CD8-positive, alpha-beta memory T cell (primary cell): ENCODE measurements at regions not wholly inside any gene's neighbourhood (a gene's known extent, or its start where the extent isn't known, plus 50 kb on each side); places are given as distances from the start of the nearest gene placed in this dataset.

Experiments
- CTCF ChIA-PET: fragments of 350-600 bp; sonication (Branson Sonifier 250); formaldehyde crosslinking; loops from one replicate; lab custom pipeline; 2021; ENCODE audit warnings: antibody characterized with exemption; lab: Charles Lee
- POLR2A ChIA-PET: fragments of 350-600 bp; sonication (Branson Sonifier 250); formaldehyde crosslinking; loops from one replicate; lab custom pipeline; 2021; ENCODE audit warnings: antibody characterized with exemption; lab: Charles Lee
- DNase-seq, 5 donors: peaks; one replicate each; pipeline versions ENCODE4 v3.0.0 to v3.0.0-alpha.2; 2020 to 2022; ENCODE audit warnings: mixed read lengths in 1 of 5
- H3K27ac ChIP-seq: one replicate; pipeline ENCODE4 v1.7.0; 2013; ENCODE audit warnings: low read depth, mild to moderate bottlenecking, low read length, moderate library complexity
- H3K27me3 ChIP-seq: 2 replicates; pipeline ENCODE4 v1.7.0; 2013; ENCODE audit warnings: low read length, mild to moderate bottlenecking; ENCODE audit not compliant: insufficient read depth, poor library complexity, severe bottlenecking
- H3K36me3 ChIP-seq: 2 replicates; pipeline ENCODE4 v1.7.0; 2013; ENCODE audit warnings: mild to moderate bottlenecking, low read length, moderate library complexity; ENCODE audit not compliant: insufficient read depth
- H3K4me1 ChIP-seq: 2 replicates; pipeline ENCODE4 v1.7.0; 2013; ENCODE audit warnings: mild to moderate bottlenecking, low read length, moderate library complexity; ENCODE audit not compliant: insufficient read depth
- H3K4me3 ChIP-seq: 2 replicates; pipeline ENCODE4 v1.7.0; 2013; ENCODE audit warnings: mild to moderate bottlenecking, low read length
- H3K9me3 ChIP-seq: 2 replicates; pipeline ENCODE4 v1.7.0; 2013; ENCODE audit warnings: mild to moderate bottlenecking, low read length
- H3K27ac Mint-ChIP-seq, 8 donors: one replicate each; pipeline ENCODE4 v1.8.0; 2020 to 2021; ENCODE audit warnings: mixed read lengths in 8 of 8, mild to moderate bottlenecking in 6 of 8, inconsistent platforms in 3 of 8, moderate library complexity in 3 of 8
- H3K27me3 Mint-ChIP-seq, 2 donors: one replicate each; pipeline ENCODE4 v1.8.0; 2020 to 2021; ENCODE audit warnings: mixed read lengths in 2 of 2, mild to moderate bottlenecking in 1 of 2, moderate library complexity in 1 of 2
- H3K36me3 Mint-ChIP-seq, 3 donors: one replicate each; pipeline ENCODE4 v1.8.0; 2020 to 2021; ENCODE audit warnings: mixed read lengths in 3 of 3, inconsistent platforms in 1 of 3, mild to moderate bottlenecking in 1 of 3
- H3K4me1 Mint-ChIP-seq, 3 donors: one replicate each; pipeline ENCODE4 v1.8.0; 2020 to 2021; ENCODE audit warnings: mixed read lengths in 3 of 3, inconsistent platforms in 1 of 3, mild to moderate bottlenecking in 1 of 3
- H3K4me3 Mint-ChIP-seq, 7 donors: one replicate each; pipeline ENCODE4 v1.8.0; 2020 to 2021; ENCODE audit warnings: mixed read lengths in 7 of 7, mild to moderate bottlenecking in 6 of 7, moderate library complexity in 4 of 7, inconsistent platforms in 2 of 7
- H3K9me3 Mint-ChIP-seq, 5 donors: one replicate each; pipeline ENCODE4 v1.8.0; 2020 to 2022; ENCODE audit warnings: mixed read lengths in 5 of 5, mild to moderate bottlenecking in 3 of 5, moderate library complexity in 2 of 5, inconsistent platforms in 1 of 5

- Mint-ChIP-seq H3K36me3 (no peaks in the 10 kb centered on the region), H3K27ac (no peak overlapping the region), H3K9me3 (peaks cover 0 to 10% (median 0%) of the 10 kb centered on the region in 5 donors), H3K4me1 (no peaks in the 10 kb centered on the region), H3K4me3 (no peak overlapping the region), H3K27me3 (no peaks in the 10 kb centered on the region)
- Histone ChIP-seq H3K27ac (no peak overlapping the region), H3K27me3 (no peaks in the 10 kb centered on the region), H3K4me1 (no peaks in the 10 kb centered on the region), H3K36me3 (no peaks in the 10 kb centered on the region), H3K9me3 (no peaks in the 10 kb centered on the region), H3K4me3 (no peak overlapping the region)
- CTCF ChIA-PET, result no interaction called here
- POLR2A ChIA-PET, result no interaction called here
- DNase-seq, result no peak
These were observed 817.5 kb upstream of the SLC35B3 start for GRCh38 chr6:9252799-9253198.

GRCh38 chr6:9250852-9251251, 815.5 kb upstream of the SLC35B3 start:
- Histone ChIP-seq H3K27me3 (no peaks in the 10 kb centered on the region), H3K36me3 (no peaks in the 10 kb centered on the region), H3K4me1 (no peaks in the 10 kb centered on the region), H3K9me3 (no peaks in the 10 kb centered on the region), H3K4me3 (no peak overlapping the region), H3K27ac (no peak overlapping the region)
- ChIA-PET CTCF (no interaction called here), POLR2A (no interaction called here)
- peaks cover 0 to 10% (median 0%) of the 10 kb centered on the region in 5 donors for H3K9me3 Mint-ChIP-seq
- H3K27me3 Mint-ChIP-seq, result no peaks in the 10 kb centered on the region
- H3K4me1 Mint-ChIP-seq, result no peaks in the 10 kb centered on the region
- H3K4me3 Mint-ChIP-seq, result no peak overlapping the region
- H3K27ac Mint-ChIP-seq, result no peak overlapping the region
- no peak for DNase-seq
- no peaks in the 10 kb centered on the region for H3K36me3 Mint-ChIP-seq

DNA sequence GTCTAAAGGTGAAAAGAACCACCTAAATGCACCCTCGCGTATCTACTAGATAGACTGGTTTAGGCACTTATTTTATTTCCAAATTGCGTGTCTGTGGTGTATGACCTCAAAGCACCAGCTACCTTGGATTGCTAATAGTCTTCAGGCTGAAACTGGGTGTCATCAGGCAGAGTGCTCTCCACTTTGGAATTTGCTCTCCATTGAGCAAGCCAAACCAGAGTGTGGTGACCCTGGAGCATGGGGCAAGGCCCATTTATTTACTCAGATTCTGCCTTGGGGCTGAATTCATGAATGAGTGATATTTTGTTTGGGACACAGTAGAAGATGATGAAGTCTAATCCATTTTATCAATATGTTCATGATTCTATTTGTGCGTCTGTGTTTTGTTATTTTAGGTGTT, 812.8 kb upstream of the SLC35B3 start:
- ChIA-PET POLR2A (no interaction called here), CTCF (no interaction called here)
- Mint-ChIP-seq H3K27me3 (no peaks in the 10 kb centered on the region), H3K4me3 (no peak overlapping the region), H3K9me3 (peaks cover 0 to 6% (median 0%) of the 10 kb centered on the region in 5 donors), H3K36me3 (no peaks in the 10 kb centered on the region), H3K27ac (no peak overlapping the region), H3K4me1 (no peaks in the 10 kb centered on the region)
- no peaks in the 10 kb centered on the region for H3K9me3 ChIP-seq
- no peak overlapping the region for H3K27ac ChIP-seq
- H3K4me3 ChIP-seq, result no peak overlapping the region
- no peaks in the 10 kb centered on the region for H3K36me3 ChIP-seq
- no peaks in the 10 kb centered on the region for H3K27me3 ChIP-seq
- H3K4me1 ChIP-seq, result no peaks in the 10 kb centered on the region
- no peak for DNase-seq

DNA sequence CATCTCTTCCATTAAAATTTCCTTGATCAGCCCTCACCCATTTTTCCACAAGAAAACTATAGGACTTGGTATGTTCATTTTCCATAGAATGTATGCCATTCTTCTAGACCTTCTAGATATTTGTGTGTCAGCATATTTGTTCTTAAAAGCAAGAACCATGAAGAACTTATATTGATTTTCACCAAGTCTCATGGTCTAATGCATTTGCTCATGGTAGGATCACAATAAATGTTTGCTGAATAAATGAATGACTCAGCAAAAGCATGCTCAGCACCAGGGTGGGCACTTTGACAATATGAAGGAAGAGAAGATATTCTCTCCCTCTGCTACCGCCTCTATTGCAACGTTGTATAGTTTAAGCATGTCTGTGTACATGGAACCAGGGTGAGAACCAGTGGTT, 805.5 kb upstream of the SLC35B3 start:
- Histone ChIP-seq H3K9me3 (no peaks in the 10 kb centered on the region), H3K4me1 (no peaks in the 10 kb centered on the region), H3K27ac (no peak overlapping the region), H3K36me3 (no peaks in the 10 kb centered on the region), H3K27me3 (no peaks in the 10 kb centered on the region), H3K4me3 (no peak overlapping the region)
- Mint-ChIP-seq H3K27me3 (no peaks in the 10 kb centered on the region), H3K36me3 (no peaks in the 10 kb centered on the region), H3K27ac (no peak overlapping the region), H3K4me3 (no peak overlapping the region), H3K4me1 (no peaks in the 10 kb centered on the region), H3K9me3 (peaks cover 0 to 35% (median 6%) of the 10 kb centered on the region in 5 donors)
- ChIA-PET POLR2A (no interaction called here), CTCF (interaction anchor here (0.6 kb wide), 1 partner anchor 1196 kb away, joined by 3 read pairs; no protein-coding TSS in a partner anchor)
- DNase-seq, result no peak

- no peak for DNase-seq
- H3K27ac Mint-ChIP-seq, result no peak overlapping the region
- no peaks in the 10 kb centered on the region for H3K4me1 Mint-ChIP-seq
- no peaks in the 10 kb centered on the region for H3K27me3 Mint-ChIP-seq
- Histone ChIP-seq H3K27me3 (no peaks in the 10 kb centered on the region), H3K9me3 (no peaks in the 10 kb centered on the region), H3K4me3 (no peak overlapping the region), H3K27ac (no peak overlapping the region), H3K36me3 (no peaks in the 10 kb centered on the region), H3K4me1 (no peaks in the 10 kb centered on the region)
- no peaks in the 10 kb centered on the region for H3K36me3 Mint-ChIP-seq
- H3K9me3 Mint-ChIP-seq, result peaks cover 0 to 23% (median 6%) of the 10 kb centered on the region in 5 donors
- H3K4me3 Mint-ChIP-seq, result no peak overlapping the region
- POLR2A ChIA-PET, result no interaction called here
- CTCF ChIA-PET, result no interaction called here
These were observed 801.1 kb upstream of the SLC35B3 start for GRCh38 chr6:9236443-9236842.

DNA sequence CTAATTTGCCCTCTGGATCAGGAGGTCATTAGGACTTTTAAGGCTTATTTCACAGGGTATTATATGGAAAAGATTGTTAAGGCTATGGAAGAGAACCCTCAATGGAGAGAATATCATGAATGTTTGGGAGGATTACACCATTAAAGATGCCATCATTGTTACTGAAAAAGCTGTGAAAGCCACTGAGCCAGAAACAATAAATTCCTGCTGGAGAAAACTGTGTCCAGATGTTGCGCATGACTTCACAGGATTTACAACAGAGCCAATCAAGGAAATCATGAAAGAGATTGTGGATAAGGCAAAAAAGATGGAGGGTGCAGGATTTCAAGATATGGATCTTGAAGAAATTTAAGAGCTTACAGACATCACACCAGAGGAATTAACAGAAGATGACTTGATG, 798.3 kb upstream of the SLC35B3 start:
- DNase-seq, result no peak
- Mint-ChIP-seq H3K9me3 (peaks cover 0 to 9% (median 3%) of the 10 kb centered on the region in 5 donors), H3K27ac (no peak overlapping the region), H3K4me3 (no peak overlapping the region), H3K27me3 (no peaks in the 10 kb centered on the region), H3K36me3 (no peaks in the 10 kb centered on the region), H3K4me1 (no peaks in the 10 kb centered on the region)
- Histone ChIP-seq H3K4me3 (no peak overlapping the region), H3K9me3 (no peaks in the 10 kb centered on the region), H3K27me3 (no peaks in the 10 kb centered on the region), H3K4me1 (no peaks in the 10 kb centered on the region), H3K36me3 (no peaks in the 10 kb centered on the region), H3K27ac (no peak overlapping the region)
- ChIA-PET CTCF (no interaction called here), POLR2A (no interaction called here)

DNA sequence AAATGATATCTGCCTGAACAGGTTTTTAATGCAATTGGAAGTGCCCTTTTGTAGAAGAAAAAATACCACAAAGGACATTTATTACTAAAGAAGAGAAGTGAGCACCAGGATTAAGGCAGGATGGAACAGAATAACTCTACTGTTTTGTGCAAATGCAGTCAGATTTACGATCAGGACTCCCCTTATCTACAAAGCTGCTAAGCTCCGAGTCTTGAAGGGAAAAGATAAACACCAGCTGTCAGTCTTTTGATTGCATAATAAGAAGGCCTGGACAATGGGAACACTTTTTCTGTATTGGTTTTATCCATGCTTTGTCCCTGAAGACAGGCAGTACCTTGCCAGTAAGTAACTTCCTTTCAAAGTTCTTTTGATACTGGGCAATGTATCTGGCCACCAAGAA, 797.9 kb upstream of the SLC35B3 start:
- no peak overlapping the region for H3K4me3 Mint-ChIP-seq
- no peaks in the 10 kb centered on the region for H3K4me1 Mint-ChIP-seq
- no peaks in the 10 kb centered on the region for H3K27me3 Mint-ChIP-seq
- DNase-seq, result no peak
- no peaks in the 10 kb centered on the region for H3K9me3 ChIP-seq
- H3K36me3 ChIP-seq, result no peaks in the 10 kb centered on the region
- H3K27ac ChIP-seq, result no peak overlapping the region
- CTCF ChIA-PET, result no interaction called here
- H3K4me3 ChIP-seq, result no peak overlapping the region
- no peaks in the 10 kb centered on the region for H3K27me3 ChIP-seq
- no peaks in the 10 kb centered on the region for H3K4me1 ChIP-seq
- no peak overlapping the region for H3K27ac Mint-ChIP-seq
- H3K36me3 Mint-ChIP-seq, result no peaks in the 10 kb centered on the region
- peaks cover 0 to 9% (median 3%) of the 10 kb centered on the region in 5 donors for H3K9me3 Mint-ChIP-seq
- POLR2A ChIA-PET, result no interaction called here

- H3K27ac ChIP-seq, result no peak overlapping the region
- H3K9me3 ChIP-seq, result no peaks in the 10 kb centered on the region
- no peak overlapping the region for H3K4me3 Mint-ChIP-seq
- no peaks in the 10 kb centered on the region for H3K36me3 Mint-ChIP-seq
- H3K4me1 Mint-ChIP-seq, result no peaks in the 10 kb centered on the region
- no peaks in the 10 kb centered on the region for H3K27me3 ChIP-seq
- no peaks in the 10 kb centered on the region for H3K4me1 ChIP-seq
- H3K27me3 Mint-ChIP-seq, result peaks cover 0 to 1% of the 10 kb centered on the region in 2 donors
- CTCF ChIA-PET, result no interaction called here
- H3K9me3 Mint-ChIP-seq, result peaks cover 11 to 34% (median 12%) of the 10 kb centered on the region in 5 donors
- no peaks in the 10 kb centered on the region for H3K36me3 ChIP-seq
- POLR2A ChIA-PET, result no interaction called here
- no peak for DNase-seq
- H3K4me3 ChIP-seq, result no peak overlapping the region
- no peak overlapping the region for H3K27ac Mint-ChIP-seq
These were observed 790.1 kb upstream of the SLC35B3 start for GRCh38 chr6:9225441-9225871.

DNA sequence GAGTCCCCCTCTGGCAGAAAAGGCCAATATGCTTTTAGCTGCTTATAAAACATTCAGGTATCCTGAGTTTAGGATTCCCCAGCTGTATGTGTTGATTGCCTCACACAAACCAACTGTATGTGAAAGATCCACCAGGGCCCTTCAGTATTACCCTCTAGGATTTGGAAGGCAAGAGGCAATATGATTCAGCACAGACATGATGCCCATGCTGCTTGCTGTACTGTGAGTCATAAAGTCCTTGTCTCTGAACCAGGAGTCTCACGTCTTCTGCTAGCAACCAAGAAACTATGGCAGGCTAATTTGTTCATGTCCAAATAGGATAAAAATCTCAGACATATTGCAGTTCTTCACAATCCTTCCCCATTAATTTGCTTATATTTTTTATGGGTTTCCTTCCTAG, 789.2 kb upstream of the SLC35B3 start:
- H3K27ac Mint-ChIP-seq, result no peak overlapping the region
- H3K4me1 Mint-ChIP-seq, result no peaks in the 10 kb centered on the region
- DNase-seq, result no peak
- Histone ChIP-seq H3K27me3 (no peaks in the 10 kb centered on the region), H3K4me3 (no peak overlapping the region), H3K36me3 (no peaks in the 10 kb centered on the region), H3K4me1 (no peaks in the 10 kb centered on the region), H3K27ac (no peak overlapping the region), H3K9me3 (no peaks in the 10 kb centered on the region)
- H3K4me3 Mint-ChIP-seq, result no peak overlapping the region
- ChIA-PET CTCF (no interaction called here), POLR2A (no interaction called here)
- no peaks in the 10 kb centered on the region for H3K36me3 Mint-ChIP-seq
- H3K9me3 Mint-ChIP-seq, result peaks cover 11 to 34% (median 14%) of the 10 kb centered on the region in 5 donors
- H3K27me3 Mint-ChIP-seq, result peaks cover 0 to 1% of the 10 kb centered on the region in 2 donors
